ENCODE measurements at regions not wholly inside any gene's neighbourhood (a gene's known extent, or its start where the extent isn't known, plus 50 kb on each side); places are given as distances from the start of the nearest gene placed in this dataset.

DNA sequence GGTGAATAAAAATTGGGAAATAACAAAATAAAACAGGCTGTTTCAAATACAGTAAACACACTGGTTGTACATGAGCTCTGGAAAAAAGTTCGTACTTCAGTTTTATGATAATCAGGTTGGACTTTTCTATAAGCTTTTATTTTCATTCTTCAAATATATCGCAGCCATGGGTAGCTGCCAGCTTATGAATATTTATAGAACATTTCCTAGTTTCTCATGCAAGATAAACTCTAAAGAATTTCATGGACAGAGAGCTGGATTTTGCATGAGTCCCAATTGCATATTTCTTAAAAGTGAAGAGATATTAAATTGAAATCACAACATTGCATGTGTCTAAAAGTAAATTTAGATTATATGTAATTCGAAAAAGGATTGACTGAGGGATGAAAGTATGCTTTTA, 827.6 kb downstream of the SLC6A15 start:
- TF ChIP-seq, protein P1, sequence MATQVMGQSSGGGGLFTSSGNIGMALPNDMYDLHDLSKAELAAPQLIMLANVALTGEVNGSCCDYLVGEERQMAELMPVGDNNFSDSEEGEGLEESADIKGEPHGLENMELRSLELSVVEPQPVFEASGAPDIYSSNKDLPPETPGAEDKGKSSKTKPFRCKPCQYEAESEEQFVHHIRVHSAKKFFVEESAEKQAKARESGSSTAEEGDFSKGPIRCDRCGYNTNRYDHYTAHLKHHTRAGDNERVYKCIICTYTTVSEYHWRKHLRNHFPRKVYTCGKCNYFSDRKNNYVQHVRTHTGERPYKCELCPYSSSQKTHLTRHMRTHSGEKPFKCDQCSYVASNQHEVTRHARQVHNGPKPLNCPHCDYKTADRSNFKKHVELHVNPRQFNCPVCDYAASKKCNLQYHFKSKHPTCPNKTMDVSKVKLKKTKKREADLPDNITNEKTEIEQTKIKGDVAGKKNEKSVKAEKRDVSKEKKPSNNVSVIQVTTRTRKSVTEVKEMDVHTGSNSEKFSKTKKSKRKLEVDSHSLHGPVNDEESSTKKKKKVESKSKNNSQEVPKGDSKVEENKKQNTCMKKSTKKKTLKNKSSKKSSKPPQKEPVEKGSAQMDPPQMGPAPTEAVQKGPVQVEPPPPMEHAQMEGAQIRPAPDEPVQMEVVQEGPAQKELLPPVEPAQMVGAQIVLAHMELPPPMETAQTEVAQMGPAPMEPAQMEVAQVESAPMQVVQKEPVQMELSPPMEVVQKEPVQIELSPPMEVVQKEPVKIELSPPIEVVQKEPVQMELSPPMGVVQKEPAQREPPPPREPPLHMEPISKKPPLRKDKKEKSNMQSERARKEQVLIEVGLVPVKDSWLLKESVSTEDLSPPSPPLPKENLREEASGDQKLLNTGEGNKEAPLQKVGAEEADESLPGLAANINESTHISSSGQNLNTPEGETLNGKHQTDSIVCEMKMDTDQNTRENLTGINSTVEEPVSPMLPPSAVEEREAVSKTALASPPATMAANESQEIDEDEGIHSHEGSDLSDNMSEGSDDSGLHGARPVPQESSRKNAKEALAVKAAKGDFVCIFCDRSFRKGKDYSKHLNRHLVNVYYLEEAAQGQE (IDR thresholded peaks at IDR 0.05), result no peak
- TF ChIP-seq, protein P2, sequence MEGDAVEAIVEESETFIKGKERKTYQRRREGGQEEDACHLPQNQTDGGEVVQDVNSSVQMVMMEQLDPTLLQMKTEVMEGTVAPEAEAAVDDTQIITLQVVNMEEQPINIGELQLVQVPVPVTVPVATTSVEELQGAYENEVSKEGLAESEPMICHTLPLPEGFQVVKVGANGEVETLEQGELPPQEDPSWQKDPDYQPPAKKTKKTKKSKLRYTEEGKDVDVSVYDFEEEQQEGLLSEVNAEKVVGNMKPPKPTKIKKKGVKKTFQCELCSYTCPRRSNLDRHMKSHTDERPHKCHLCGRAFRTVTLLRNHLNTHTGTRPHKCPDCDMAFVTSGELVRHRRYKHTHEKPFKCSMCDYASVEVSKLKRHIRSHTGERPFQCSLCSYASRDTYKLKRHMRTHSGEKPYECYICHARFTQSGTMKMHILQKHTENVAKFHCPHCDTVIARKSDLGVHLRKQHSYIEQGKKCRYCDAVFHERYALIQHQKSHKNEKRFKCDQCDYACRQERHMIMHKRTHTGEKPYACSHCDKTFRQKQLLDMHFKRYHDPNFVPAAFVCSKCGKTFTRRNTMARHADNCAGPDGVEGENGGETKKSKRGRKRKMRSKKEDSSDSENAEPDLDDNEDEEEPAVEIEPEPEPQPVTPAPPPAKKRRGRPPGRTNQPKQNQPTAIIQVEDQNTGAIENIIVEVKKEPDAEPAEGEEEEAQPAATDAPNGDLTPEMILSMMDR (IDR thresholded peaks at IDR 0.05), result no peak
- TF ChIP-seq RAD21 (conservative IDR thresholded peaks at IDR 0.05 in 1 of 2, IDR thresholded peaks at IDR 0.05 in 1 of 2) (no peak), POLR2A (IDR thresholded peaks at IDR 0.05; ENCODE audit: low read length) (no peak)

Data from A549 (cell line).